GM21528 (cell line): ENCODE measurements at regions not wholly inside any gene's neighbourhood (a gene's known extent, or its start where the extent isn't known, plus 50 kb on each side); places are given as distances from the start of the nearest gene placed in this dataset.

Source experiments
- ATAC-seq: cut with Tn5 transposase; IDR thresholded peaks from one replicate; pipeline ENCODE4 v1.9.1; 2021; ENCODE audit warnings: mild to moderate bottlenecking, moderate library complexity; ENCODE audit not compliant: unreplicated experiment, low FRiP score

- ATAC-seq: no peak
Measured at GRCh38 chr4:56243107-56243506, 144.2 kb downstream of the AASDH start.

- ATAC-seq: no peak
Measured at GRCh38 chr4:56241500-56241899, 145.8 kb downstream of the AASDH start.

DNA sequence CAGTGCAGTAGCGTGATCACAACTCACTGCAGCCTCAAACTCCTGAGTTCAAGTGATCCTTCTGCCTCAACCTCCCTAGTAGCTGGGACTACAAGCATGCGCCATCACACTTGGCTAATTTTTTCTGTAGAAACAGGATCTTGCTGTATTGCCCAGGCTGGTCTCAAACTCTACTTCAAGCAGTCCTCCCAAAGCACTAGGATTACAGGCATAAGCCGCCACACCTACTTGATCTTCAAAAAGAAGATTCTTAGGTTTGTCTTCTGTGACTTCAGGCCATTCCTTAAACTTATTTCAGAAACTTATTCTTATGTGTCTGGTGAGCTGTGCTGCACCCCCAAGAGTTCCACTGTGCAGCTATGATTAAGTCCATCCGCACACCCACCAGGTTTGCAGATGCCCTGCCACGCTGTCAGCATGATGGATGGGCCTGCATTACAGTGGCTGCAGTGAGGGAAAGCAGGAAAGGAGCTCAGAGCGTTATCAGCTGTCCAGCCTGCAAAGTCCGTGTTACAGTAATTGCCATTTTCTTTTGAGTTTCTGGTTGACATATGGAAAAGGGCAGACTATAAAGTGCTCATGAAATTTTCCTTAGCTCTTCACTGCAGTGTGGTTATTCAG, 146.6 kb downstream of the AASDH start:
- ATAC-seq: no peak

DNA sequence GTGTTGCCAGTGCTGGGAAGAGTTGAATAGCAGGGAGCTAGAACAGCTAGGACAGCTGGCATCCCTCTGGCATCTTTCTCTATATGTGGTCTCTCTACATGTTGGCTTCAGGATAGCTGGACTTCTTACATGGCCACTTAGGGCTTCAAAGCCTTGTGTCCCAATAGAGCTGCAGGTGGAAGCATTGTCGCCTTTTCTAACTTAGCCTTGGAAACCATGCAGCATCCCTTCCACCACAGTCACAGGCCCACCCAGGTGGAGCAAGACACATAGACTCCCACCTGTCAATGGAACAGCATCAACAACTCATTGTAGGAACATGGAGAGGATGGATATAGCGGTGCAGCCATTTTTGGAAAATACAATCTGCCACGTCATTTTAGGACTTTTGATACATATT, 149.0 kb downstream of the AASDH start:
- ATAC-seq: no peak

DNA sequence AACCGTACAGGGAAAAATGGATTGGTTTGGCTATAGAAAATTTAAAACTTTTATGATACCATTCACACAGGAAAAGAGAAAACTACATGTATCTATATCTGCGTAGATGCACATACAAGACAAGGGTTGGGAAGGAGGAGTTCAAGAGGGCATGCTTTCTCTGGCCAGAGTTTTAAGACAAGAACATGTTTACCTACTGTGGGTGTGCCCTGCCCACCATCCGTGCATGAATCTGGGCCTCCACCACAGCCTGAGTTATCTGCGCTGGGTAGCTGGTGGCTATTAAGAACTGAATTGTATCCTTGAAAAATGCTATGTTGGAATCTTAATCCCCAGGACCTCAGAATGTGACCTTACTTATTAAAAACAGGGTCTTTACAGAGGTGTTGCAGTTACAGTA, 151.6 kb downstream of the AASDH start:
- ATAC-seq: no peak

- no peak for ATAC-seq
Measured at GRCh38 chr4:56235011-56235410, 152.3 kb downstream of the AASDH start.

DNA sequence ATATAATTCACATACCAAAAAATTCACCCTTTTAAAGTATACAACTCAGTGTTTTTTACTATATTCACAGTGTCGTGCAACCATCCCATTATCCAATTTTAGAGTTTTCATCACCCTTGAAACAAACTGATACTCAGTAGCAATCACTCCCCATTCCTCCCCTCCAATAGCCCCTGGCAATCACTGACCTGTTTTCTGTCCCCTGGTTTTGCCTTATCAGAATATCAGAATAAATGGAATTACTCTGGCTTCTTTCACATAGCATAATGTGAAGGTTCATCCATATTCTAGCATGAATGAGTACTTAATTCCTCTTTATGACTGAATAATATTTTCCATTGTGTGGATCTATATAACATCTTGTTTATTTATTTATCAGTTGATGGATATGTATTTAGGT, 153.2 kb downstream of the AASDH start:
- no peak for ATAC-seq

GRCh38 chr4:56231410-56231809, 155.9 kb downstream of the AASDH start:
- no peak for ATAC-seq

DNA sequence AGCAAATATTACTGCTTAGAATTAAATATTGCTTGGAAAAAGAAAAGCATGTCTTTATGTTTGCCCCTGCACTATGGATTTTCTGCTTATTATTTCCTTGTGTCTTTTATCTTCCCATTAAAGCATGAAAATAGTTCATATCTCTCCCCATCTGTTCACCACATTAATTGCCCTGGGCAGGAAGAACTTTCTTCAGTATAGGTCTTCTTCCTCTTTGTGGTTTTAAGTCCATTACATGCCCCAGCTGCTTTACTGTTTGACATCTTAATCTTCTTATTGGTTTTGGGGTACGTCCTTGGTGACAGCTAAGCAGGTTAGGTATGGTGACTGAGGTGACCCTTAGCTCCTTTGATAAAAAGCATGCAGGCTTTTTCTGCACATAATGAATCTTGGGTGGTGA, 157.3 kb downstream of the AASDH start:
- no peak for ATAC-seq

DNA sequence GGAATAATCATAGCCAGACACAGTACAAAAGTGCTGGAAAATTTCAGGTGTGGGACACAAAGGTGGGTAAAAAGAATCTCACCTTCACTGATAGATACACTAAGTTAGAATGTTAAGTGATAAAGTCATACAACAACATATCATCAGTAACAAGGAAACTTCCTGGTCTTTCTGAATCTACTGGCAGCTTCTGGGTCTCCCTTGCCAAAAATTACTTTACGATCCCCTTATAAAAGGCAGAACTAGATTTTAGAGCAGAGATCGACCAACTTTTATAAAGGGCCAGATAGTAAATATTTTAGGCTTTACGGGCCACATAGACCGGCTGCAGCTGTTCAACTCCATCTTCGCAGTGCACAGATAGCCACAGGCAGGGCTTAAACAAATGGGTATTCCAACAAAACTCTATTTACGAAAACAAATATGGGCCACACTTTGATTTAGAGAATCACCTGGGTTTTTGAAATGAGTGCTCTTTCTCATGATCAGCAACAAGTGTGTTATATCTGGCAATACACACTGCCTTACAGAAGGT, 159.9 kb downstream of the AASDH start:
- ATAC-seq: no peak

DNA sequence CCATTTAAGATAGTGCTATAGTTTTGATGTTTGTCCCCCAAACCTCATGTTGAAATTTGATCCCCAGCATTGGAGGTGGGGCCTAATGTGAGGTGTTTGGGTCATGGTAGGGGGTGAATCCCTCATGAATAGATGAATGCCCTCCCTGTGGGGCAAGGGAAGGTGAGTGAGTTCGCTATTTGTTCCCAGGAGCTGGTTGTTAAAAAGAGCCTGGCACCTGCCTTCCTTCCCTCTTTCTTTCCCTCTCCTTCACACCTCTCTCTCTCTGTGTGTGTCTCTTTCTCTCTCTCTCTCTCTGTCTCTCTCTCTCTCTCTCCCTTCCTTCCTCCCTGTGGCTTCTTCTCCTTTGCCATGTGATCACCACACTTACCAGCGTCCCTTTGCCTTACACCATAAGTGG, 160.7 kb downstream of the AASDH start:
- no peak for ATAC-seq

DNA sequence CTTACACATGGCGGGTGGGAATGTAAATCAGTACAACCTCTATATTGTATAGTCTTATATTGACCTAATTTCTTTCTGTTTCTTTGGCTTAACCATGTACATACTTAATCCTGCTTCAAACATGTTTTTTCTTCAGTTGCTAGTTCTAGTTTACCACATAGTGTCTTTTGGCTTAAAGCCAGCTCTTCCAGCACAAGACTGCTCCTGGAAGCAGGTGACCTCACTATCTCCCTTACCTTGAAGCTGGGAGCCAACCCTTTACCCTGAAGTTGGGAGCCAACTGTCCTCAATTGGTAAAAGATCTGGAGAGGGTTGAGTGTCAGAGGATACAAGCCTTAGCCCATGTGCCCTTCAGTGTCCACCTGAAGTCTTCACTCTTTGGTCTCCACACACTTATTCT, 162.7 kb downstream of the AASDH start:
- ATAC-seq: no peak

GRCh38 chr4:56222514-56222913, 164.8 kb downstream of the AASDH start:
- no peak for ATAC-seq

DNA sequence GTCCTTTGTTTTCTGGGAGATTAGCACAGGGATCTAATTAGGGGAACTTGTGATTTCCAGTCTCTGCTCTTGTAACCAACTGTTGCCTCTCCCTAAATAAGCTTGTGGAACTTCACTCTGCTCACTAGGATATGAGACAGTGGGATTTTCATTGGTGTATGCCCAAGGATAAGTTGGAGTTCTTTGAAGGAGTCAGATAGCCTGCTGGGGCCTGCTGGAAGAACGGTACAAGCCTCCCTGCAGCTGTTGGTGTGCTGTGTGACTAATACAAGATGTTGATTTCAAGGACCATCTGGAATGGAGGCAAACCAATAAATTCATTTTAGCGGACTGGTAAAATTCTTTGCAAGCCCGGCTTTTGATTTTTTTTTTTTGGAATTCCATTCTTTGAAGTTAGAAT, 167.0 kb downstream of the AASDH start:
- no peak for ATAC-seq

- ATAC-seq: no peak
Measured at GRCh38 chr4:56219447-56219846, 167.8 kb downstream of the AASDH start.

GRCh38 chr4:56218230-56218895, 168.9 kb downstream of the AASDH start:
- ATAC-seq: no peak

GRCh38 chr4:56217343-56217890, 169.9 kb downstream of the AASDH start:
- ATAC-seq: no peak

- ATAC-seq: no peak
Measured at GRCh38 chr4:56215901-56216300, 171.4 kb downstream of the AASDH start.

DNA sequence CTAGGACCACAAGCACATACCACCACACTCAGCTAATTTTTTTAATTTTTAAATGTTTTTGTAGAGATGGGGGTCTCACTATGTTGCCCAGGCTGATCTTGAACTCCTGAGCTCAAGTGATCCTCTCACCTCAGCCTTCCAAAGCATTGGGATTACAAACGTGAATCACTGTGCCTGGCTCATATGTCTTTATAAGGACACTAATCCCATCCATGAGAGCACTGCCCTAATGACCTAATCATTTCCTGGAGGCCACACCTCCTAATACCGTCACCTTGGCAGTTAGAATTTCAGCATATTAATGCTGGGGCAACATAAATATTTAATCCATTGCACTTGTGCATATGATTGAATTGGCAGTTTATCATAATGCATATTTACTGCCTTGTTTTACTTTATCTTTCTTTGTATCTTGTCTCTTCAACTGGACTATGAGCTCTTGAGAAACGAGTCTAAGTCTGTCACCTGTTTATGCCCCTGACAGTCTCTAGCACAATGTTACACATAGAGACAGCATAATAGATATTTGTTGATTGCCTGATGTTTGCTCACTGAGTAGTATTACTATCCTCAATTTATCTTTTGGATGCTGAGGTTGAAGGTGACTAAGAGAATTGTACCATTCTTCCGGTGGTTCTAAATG, 172.0 kb downstream of the AASDH start:
- ATAC-seq: no peak

DNA sequence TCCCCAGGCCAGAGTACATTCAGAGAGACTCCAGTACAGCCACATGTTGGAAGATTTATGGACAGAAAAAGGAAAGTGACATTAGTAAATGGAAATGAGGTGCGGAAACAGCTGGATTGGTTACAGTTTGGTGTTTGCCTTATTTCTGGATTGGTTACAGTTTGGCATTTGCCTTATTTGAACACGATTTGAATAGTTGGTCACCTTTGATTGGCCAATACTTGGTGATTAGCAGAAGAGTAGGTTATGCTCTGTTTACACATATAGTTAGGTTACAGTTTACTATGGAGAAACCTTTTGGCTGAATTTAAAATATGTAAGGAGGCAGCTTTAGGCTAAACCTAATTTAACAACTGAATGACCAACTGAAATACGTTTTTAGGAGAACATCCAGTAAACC, 173.7 kb downstream of the AASDH start:
- ATAC-seq: no peak

- ATAC-seq: no peak
Measured at GRCh38 chr4:56212774-56213173, 174.5 kb downstream of the AASDH start.

GRCh38 chr4:56211202-56211601, 176.1 kb downstream of the AASDH start:
- no peak for ATAC-seq
